ENCODE measurements at regions not wholly inside any gene's neighbourhood (a gene's known extent, or its start where the extent isn't known, plus 50 kb on each side); places are given as distances from the start of the nearest gene placed in this dataset.

GRCh38 chr12:77617818-77618217 is 212.9 kb upstream of the NAV3 start:
- TF ChIP-seq EZH2phosphoT487 (IDR thresholded peaks at IDR 0.05), result no peak
- TF ChIP-seq CTCF (IDR thresholded peaks at IDR 0.05), result no peak
- TF ChIP-seq EZH2 (IDR thresholded peaks at IDR 0.05), result no peak

Data from neural progenitor cell (in vitro differentiated cells).